NCI-H345 treated with DMSO at 0.1 percent for 48 hours (cell line): ENCODE measurements at regions not wholly inside any gene's neighbourhood (a gene's known extent, or its start where the extent isn't known, plus 50 kb on each side); places are given as distances from the start of the nearest gene placed in this dataset.

Source experiments
- DNase-seq: peaks from one replicate; lab custom pipeline; 2025; ENCODE audit not compliant: unreplicated experiment; lab: John Stamatoyannopoulos, UW

DNA sequence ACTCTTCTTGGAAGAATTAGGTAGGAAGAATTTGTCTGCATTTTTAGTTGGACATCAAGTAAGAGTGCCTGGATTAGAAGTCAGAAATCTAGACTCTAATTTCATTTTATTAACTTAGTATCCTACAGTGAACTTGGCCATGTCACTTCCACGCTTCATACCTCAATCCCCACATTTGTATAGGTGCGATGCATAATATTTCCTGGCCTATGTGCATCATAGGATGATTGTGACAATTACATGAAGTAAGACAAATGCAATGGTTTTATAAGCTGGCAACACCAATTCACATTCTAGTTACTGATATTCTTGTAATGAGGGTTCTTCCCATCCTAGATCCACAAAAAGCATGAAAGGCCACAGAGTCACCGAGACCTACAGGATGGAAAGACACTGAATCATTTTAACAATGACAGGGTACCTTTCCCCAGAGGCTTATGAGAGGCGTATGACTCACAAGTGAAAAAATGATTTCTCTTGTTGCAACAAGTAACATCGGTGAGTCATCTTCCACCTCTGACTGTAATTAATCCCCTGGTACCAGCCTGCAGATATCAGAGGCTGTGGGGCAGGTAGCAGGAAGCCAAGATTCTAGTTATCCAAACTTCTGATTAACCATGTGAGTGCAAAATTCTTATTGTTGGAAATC, 56.0 kb upstream of the OR5AK2 start:
- no peak for DNase-seq

DNA sequence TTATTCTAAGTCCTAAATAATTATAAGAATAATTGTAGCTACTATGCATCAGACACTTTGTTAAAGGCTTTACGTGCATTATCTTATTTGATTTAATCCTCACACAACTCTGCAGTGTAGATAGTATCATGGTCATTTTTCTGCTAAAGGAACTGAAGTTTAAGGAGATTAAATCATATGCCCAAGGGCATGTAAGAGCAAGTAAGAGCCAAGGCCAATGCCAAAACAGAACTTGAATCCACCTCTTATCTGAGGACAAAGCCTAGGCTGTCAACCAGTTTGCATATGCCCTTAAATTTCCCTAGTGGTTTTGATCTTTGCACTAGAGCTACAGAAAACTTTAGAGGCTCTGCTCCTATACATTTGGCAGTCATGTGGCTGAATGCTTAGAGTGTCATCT, 65.6 kb upstream of the OR5AK2 start:
- no peak for DNase-seq

DNA sequence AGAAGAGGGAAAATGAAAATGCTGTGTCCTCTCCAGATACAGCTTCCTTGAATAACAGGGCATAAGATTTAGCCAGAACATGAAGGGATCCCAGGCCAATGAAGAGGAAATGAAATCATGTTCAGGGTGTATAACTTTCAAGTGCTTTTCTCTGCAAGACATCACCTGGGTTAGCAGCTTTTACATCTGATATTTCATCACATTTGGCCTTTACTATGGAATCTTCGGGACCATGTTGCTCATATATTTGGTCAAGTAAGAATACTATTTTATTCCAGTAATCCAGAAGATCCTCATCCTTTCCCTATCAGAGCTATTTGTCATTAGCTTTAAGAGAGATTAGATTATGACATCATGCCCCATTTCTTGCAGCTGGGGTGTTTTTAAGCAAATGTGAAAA, 66.3 kb upstream of the OR5AK2 start:
- no peak for DNase-seq

DNA sequence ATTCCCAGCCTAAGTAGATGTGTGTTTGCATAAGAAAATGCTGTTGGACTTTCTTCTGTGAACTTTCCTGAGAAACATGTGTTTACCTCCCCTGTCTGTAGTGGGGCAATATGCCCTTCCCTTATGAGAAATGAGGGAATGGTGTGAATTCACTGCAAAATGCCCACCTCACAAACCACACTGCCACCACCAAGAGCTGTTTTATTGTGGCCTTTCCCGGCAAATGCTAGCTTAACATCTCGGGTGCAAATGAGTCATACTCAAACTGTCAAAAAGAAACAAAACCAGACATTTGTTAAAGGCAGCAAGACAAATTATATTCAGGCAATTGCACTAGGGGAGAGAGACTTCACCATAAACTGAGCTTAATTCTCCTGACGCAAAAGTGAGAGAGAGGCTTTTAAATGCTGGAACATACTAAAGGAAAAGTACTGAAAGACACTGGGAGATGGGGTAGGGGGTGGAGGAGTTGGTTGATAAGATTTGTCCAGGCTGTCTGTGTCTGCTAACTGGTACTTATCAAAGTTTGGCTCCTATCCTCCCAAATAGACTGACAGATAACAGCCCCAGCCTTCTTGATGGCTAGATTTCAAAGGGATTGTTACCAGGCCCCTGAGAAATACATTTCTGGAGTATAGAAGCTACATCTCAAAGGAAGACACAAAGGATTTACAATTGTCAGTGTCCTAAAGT, 70.9 kb upstream of the OR5AK2 start:
- DNase-seq, result no peak

DNA sequence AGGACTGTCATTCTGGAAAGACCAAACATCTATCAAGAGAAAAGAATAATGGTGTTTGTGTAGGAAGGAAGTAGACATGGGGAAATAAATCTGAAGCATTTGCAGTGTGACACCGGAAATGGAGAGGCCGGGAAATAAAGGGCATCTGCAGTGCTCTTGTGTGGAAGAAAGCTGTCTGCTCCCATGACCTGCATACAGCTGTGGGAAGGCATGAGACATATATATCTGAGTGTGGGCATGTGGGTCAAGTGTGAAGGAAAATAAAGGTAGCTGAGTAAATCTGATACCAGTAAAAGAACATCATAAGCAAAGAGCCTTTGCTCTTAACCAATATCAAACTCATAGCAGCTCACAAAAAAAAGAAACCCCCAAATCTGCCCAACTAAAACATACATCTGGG, 72.1 kb upstream of the OR5AK2 start:
- DNase-seq, result no peak

DNA sequence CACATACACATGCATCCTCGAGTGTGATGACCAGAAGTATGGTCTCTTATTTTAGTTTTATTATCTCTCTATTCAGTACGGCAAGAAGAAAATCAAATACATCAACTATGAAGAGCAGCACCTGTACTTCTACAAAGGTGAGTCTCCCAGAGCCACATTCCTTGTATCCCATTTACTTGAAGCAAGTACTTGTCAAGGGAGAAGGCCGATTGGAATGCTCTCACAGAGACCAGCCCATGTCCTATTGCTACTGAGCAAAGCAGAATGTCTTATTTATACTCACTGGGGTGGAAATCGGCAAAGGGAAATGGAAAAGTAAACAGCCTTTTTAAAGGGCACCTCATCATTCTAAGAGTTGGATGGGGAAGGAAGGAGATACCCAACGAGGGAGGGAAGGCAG, 72.6 kb upstream of the OR5AK2 start:
- no peak for DNase-seq

DNA sequence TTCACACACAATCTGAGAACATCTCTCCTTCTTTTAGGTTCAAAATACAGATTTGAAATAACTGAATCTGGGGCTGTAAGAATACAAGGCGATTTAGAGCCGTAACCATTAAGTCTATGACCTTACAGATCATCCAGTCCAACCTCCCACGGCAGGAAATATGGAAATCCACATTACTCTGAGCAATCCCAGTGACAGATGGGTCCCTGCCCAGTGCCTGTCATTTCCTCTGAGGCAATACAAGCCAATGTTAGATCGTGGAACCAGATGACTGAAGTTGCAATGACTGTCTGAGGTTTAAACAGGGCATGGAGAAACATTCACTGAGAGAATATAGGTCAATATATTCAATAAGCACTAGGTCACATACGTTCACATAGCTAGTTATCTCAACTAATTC, 77.4 kb upstream of the OR5AK2 start:
- DNase-seq, result no peak

DNA sequence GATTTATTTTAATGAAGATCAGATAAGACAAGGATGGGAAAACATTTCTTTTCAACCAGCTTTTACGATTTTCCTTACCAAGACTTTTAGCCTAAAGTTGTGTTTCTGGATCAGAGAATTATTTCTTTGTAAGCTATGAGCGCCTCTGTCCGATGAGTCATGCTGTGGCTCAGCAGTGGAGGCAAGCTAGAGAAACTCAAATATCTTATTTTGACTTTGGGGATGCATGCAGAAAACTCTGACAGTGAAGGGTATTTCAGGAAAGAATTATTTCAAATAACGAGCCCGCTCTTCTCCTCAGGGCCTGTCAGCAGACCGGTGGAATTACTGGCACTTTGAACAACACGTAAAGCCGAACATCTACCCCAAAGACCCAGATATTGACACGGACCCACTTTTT, 77.9 kb upstream of the OR5AK2 start:
- DNase-seq, result no peak

DNA sequence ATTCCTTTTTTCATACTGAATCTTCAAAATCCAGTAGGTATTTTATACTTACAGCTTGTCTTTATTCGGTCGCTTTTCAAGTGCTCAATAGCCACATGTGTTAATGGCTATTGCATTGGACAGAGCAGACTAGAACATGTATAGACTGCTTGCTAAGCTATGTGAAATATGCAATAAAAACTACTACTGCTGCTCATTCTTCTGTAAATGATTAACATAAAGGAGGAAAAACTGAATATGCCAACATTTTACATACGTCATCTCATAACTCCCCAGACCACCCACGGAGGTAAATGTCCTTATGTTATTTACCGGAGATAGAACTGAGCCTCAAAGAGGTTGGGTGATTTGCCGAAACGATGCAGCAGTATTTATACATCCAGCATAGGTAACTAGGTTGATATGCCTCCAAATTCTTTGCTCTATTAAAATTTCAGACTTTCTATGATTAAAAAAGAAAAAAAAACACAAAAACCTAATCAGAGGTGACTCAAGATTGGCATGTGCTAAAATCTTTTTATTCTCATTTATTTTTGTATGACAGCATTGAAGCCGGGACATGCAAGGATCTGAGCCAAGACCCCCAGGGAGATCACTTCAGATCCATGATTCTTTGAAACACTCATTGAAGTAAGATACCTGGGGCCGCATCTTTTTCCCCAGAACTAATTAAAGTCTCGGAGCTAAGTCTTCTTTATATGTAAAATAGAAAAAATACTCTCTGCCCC, 78.5 kb upstream of the OR5AK2 start:
- DNase-seq, result no peak

DNA sequence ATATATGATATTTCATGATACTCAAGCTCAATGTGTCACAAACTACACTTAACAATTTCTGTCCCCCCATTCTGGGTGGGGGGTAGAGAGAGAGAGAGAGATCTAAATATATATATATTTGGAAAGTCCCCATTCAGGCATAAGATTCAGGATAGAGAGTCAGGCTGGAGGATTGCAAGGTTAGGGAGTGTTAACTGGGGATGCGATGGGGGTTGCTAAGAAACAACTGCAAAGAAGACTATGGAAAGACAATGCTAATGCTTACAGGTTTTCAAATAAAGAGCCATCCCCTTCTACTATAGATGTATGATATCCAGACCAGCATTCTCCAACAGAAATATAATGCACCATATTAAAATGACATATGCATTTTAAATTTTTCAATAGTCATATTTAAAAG, 79.2 kb upstream of the OR5AK2 start:
- DNase-seq, result no peak

DNA sequence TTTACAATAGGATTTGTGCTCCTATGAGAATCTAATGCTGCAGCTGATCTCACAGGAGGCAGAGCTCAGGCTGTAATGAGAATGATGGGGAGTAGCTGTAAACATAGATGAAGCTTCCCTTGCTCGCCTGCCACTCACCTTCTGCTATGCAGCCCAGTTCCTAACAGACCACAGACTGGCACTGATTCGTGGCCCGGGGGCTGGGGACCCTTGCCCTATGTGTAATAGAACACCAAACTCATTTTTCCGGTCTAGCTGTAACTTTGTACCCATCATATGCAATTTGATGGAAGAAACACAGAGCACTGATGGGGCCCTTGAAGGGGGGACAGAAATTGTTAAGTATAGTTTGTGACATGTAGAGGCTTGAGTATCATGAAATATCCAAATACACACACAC, 79.6 kb upstream of the OR5AK2 start:
- DNase-seq, result no peak

DNA sequence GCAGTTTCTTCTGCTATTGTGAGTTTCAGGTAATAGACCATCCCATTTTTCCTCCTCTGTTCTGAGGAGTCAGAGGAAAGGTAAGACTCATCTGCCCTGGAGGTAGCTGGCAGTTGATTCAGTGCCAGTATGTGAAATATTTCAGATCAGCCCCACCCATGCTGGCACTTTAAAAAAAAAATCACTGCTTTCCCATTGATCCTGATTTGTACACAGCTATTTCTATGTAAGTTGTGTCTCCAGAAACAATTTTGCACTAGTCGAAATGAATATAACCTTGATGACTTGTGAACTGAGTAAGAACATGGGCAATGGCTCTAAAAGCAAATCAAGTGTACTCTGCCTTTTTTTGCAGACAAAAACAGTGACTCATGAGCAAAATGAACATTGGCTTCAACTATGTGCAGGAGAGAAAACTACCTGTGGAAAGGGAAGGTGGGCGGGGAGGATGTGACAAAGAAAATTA, 82.0 kb upstream of the OR5AK2 start:
- no peak for DNase-seq

DNA sequence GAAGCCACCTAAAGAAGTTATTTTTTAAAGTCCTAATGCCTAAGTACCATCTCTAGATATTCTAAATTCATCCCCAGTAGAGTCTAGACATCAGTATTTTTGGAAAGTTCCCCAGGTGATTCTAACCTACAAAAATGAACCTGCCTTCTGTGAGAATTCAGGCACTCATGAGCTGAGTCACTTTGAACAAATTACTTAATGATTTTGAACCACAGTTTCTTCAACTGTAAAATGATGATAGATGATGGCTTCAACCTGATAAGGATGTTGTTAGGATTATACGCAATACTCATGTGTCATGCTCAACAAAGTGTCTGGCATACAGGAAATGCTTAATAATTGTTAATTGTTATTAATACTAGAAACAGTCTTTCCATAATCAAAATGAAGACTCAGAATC, 82.8 kb upstream of the OR5AK2 start:
- DNase-seq, result no peak

DNA sequence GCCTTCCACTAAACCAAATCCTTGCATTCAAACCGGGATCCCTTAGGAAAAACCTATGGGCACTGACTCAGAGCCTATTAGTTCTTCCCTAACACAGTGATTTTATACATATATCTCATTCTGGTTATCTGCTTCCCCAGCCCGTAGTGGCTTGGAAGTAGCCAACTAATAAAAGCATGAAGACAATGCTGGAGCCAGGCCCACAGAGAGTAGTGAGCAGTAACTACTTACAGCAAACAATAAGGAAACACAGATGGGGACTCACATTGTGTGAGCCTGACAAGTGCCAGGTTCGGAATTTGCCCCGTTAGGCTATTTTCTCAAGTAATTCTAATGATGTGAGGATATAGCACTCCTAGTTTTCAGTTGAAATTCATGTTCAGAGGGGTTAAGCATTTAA, 83.3 kb upstream of the OR5AK2 start:
- no peak for DNase-seq

DNA sequence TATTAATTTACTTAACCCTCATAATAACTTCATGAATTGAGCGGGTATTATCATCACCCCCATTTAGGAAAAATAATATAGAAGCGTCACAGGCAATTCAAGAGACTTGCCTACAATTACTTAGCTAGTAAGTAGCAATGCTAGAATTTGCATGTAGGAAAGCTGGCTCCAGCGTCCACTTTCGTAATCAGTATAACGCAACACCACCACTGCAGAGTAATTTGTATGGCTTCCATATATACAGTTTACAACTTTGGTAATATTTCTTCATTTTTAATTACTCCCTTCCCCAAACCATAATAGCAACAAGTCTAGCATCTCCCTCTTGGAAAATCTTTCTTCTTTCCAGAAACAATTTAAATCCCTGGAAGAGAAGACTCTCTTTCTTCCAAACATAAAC, 89.9 kb upstream of the OR5AK2 start:
- DNase-seq, result no peak

DNA sequence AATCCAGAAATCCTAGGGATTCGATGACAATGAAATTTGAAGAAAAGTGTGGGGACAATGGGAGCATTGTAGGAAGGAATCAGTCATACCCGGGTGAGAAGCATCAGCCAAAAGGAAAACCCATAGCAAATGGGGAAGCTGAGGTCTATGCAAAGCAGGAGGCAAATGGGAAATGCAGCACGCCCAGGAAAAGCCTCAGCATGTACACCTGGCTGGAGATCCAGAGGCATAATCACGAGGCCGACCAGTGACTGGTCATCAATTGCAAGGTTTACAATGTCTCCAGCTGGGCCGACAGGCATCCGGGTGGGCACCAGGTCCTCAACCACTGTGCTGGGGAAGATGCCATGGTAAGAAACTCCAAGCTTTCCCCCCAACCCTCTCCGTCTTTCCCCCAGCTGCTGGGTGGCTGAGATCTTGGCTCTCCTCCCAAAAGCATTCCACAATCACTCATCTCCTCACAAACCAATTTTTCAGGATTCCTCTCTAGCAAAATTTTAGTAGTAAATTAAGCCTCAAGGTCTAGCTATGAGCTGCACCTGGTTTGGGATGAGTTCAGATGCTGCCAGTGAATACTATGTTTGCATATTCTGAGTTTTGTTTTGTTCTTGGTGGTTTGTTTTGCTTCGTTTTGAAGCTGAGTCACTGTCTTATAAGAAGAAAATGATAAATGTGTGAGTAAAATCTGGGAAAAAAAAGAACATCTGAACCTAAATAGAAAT, 98.0 kb upstream of the OR5AK2 start:
- no peak for DNase-seq

DNA sequence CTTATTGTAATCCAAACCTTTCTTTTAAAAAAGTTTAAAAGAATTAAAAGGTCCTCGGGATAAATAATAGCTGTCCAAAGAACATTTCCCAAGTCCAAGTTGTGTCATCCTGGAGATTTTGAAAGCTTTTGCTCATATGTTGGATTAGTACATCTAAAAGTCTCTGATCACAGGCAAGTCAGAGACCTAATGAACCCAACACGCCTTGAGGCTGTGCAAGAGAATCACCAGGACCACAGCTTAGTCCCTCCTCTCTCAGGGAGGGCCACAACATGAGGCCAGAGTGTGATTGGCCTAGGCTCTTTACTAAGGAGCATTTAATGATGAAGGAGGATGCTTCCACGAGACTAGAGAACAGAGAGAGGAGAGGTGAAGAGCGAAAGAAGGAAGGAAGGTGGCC, 98.7 kb upstream of the OR5AK2 start:
- DNase-seq, result no peak

DNA sequence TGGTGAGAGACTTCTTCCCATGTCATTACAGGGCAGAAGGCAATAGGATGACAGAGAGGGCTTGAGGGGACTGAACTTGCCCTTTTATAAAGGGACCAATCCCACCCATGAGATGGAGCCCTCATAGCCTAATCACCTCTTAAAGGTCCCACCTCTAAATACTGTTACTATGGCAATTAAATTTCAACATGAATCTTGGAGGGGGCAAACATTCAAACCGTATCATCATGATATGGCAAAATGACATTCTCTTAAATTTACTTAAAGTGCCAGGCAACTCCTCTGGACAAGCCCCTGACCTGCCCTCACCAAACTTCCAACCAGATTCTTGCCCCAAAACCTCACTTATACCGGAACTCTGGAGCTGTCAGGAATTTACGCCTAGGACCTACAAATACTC, 100.8 kb upstream of the OR5AK2 start:
- DNase-seq, result no peak

DNA sequence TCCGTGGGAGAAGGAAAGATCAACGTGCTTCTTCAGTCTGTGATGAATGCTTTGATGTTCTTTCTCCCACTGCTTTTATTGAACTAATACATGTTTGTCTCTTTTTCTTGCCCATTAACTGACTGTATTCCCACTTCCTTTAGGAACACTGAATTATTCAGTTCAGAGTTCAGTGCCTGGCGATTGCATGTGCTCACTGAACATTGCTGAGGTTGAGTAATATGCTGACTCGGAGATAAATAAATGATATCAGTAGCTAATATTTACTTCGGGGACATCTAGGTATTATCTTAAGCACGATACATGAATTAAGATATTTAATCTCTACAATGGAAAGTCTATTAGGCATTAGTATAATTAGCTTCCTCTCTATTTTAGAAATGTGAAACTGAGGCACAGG, 102.3 kb upstream of the OR5AK2 start:
- DNase-seq, result no peak

DNA sequence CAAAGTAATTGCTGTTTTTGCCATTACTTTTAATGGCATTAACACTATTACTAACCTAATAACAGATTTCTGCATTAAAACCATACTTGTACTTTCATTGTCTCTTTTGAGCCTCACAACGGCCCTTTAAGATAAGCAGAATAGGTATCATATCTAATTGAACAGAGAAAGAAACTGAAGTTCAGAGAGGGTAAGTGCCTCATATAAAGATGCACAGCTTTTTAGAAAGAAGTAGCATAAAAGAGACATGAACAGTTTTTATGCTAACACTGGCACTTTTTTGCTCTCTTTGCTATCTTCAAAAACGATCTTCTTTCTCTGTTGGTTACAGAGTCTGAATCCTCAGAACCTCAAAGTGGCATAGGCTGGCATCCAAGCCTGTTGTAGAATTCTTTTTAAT, 102.9 kb upstream of the OR5AK2 start:
- no peak for DNase-seq

DNA sequence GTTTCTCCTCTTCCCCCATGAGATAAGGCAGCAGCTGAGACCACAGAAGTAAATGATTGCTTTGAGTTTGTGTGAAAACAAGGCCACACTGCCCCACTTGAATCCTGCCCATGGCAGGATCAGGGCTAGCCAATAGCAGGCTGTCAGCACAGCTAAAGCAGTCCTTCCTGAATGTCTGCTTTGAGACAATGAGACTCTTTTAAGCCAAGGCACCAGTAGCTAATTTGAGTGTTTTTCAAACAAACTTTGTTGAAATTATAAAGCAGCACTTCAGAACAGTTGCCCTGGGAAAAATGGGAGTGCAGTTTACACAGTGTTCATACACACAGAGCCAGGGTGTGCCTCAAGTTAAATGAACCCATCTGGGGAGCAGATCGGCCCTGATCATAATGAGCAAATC, 103.5 kb upstream of the OR5AK2 start:
- no peak for DNase-seq
